HG03469 (cell line): ENCODE measurements at regions not wholly inside any gene's neighbourhood (a gene's known extent, or its start where the extent isn't known, plus 50 kb on each side); places are given as distances from the start of the nearest gene placed in this dataset.

Source experiments
- ATAC-seq: cut with Tn5 transposase; IDR thresholded peaks from one replicate; pipeline ENCODE4 v1.9.1; 2021; ENCODE audit warnings: mild to moderate bottlenecking, moderate library complexity, moderate number of reproducible peaks; ENCODE audit not compliant: unreplicated experiment

DNA sequence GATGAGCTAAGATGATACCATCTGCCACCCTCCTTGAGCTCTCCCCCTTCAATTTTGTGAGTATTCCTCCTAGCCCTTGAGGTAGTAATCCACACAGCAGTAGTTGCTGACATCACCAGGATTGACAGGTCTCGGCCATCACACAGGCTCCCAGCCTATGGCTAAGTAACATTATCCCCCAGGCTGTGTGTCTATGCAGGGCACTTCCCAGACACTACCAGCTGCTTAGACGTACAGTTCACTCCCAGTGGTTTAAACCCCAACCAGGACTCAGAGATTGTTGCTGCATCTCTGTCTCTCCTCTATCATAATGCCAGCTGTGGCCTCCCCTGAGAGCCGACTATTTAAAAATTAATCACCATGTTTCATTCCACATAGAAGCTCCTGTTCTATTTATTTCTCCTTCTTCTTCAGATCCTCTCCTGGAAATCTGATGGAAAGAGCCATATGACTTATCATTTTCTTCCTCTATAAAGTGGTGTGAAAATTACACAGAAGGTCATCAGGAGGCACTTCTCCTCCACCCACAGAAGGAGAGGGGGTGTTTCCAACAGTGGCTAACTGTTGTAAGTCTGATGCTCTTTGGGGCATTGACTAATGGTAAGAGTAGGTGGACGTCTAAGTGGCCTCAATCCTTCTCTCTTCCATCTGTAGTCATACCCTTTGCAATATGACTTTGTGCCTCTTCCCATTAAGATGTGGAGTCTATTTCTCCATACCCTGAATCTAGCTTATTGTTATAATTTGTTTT is 396.3 kb downstream of the SETD4 start:
- no peak for ATAC-seq

DNA sequence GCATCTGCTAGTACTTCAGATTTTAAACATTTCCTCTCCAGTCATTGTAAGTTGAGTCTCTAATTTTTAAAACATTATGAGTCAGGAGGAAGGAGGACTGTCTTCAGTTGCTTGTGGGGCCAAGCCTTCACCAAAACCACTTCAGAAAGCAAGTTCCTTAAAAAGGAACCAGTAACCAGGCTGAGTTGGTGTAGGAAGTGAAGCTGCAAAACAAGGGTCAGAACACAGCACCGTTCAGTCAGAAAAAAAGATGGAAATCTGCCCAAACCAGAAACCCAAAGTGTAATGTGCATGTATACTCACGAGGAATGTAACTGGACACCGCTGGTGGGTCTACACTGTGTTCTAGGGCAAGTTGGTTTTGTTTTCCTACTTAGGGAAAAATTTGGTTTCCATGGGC is 402.1 kb downstream of the SETD4 start:
- no peak for ATAC-seq

DNA sequence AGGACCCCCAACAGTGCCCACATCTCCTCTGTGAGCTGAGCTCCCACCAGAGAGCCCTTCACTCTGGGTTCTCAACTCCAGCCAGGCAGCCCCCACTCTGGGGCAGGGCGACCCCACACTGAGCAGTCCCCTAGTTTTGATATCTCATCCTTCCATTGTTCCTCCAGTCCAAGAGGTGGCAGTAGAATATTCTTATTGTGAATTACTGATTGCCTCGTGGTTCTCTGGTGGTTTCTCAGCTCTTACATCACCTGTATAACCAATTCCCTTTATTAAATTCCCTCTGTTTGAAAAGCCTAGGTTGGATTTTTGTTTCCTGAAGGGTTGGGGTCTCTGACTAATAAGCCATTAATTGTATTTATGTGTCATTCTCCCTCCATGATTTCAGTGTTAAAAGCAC is 407.5 kb downstream of the SETD4 start:
- ATAC-seq = no peak

DNA sequence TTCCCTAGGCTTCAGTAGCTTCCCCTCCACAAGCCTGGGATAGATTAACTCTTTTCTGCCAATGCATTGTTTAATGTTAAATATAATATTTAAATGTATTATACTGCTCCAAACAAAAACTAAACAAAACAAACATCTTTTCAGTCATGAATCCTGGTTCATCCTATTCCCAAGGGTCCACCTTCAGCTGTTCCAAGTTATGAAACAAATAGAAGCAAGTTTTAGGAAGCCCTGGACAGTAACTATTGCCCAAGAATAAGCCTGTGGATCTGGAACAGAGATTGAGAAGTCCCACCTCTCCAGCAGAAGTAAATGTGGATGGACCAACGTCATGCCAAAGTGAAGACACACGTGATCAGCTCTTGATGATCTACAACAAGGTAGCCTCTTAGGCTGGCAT is 408.1 kb downstream of the SETD4 start:
- no peak for ATAC-seq

DNA sequence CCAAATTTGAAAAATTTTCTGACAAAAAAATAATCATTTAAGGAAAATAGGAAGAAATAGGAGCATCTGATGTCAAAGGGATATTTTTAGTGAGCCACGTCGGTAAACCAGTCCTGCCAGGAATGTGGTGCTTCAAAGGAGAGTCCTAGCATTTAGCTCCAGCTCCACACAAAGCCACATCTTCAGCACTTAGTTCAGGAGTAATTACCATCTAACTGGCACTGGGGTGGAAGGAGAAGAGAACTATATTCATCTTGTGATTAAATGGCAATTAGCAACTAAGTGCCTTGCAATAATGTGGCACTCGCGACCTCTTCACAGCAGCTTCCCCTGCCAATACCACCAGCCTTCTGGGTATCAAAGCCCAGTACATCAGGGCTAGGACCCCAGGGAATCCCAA is 409.1 kb downstream of the SETD4 start:
- ATAC-seq = no peak

DNA sequence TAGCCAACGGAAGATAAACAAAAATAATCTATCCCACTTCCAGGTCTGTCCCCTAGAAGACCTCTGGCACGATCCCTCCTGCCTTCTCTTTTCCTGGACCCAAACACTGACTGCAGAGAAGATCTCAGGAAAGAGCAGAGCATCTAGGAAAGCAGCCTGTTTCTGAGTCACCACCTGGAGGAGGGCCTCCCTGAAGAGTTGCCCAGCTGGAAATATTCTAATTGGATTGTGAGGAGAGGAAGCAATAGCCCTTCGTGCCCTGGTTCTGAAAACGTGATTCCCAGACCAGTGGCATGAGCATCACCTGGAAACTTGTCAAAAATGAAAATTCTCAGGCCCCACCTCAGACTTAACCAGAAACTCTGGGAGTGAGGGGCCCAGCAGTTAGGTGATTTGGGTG is 411.1 kb downstream of the SETD4 start:
- no peak for ATAC-seq

DNA sequence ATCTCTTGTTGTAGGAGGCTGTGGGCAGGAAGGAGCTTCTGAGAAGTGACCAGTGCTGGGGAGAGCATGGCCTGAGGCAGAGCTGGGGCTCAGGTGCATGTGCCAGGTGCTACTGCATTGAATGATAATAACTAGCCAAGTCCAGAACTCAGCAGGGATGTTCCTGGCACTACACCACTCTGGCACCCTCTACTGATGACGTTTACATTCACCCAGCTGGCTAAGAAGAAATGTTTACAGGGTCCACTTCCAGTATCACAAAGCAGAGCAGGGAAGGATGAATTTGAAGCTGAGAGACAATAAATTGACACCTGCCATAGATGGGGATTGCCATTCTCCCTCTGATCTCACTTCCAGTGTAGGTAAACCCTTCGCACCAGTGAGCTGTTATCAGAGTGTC is 411.8 kb downstream of the SETD4 start:
- no peak for ATAC-seq

DNA sequence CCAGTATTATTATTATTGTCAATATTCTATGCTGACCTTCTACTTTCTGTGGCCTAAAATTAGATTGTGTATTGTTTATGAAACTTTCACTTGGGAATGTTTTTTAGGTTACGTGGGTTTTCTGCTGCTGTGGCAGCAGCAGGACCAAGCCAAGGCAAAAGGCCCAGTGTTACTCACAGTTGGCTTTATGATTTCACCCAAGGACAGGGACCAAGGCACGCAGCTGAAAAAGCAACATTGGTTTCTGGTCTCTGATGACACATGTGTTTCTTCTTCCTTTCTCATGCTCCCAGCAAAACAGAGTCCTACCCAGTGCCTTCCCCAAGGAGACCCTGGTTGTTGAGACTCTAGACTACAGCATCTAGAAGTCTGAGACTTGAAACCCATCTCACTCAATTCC is 413.7 kb downstream of the SETD4 start:
- no peak for ATAC-seq

DNA sequence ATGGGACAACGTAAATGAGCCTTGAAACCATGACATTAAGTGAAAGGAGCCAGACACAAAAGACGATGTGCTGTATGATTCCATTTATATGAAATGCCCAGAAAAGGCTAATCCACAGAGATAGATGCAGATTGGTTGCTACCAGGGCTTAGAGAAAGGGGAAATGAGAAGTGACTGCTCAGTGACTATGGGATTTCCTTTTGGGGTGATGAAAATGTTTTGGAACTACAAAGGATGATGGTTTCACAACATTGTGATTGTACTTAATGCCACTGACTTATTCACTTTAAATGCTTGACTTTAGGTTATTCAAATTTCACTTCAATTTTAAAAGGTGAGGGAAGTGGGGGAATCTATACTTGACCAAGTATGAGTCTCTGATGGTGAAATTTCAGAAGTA is 414.3 kb downstream of the SETD4 start:
- no peak for ATAC-seq

DNA sequence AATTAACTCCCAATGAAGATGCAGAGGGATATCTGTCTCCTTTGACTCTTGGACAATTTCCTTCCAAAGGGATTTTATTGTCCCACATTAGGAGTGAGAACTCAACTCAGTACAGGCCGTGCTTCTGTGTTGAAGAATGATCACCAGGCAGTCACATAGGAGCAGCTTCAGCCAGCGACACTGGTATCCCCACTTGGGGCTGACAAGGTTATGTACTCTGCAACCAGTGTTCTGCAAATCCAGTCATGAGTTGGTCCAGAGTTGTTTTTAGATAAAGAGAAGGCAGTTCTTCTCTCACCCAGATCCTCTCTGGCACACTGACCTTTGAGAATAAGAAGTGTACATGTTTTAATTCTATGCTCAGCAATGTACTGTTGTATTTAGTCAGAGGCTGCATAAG is 415.8 kb downstream of the SETD4 start:
- no peak for ATAC-seq

DNA sequence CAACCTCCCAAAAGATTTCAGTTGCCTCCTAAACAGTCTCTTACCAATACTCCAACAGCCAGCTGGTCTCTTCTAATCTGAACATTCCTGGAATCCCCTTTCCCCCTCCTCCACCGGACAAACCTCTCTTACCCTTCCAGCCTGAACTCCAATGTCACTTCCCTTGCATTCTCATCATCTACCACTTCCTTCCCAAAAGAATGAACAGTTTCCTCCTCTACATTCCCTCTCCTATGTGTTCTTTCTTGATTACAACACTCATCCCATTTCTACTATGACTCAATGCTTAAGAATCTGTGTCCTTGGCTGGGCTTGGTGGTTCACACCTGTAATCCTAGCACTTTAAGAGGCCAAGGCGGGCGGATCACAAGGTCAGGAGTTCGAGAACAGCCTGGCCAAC is 417.1 kb downstream of the SETD4 start:
- no peak for ATAC-seq

DNA sequence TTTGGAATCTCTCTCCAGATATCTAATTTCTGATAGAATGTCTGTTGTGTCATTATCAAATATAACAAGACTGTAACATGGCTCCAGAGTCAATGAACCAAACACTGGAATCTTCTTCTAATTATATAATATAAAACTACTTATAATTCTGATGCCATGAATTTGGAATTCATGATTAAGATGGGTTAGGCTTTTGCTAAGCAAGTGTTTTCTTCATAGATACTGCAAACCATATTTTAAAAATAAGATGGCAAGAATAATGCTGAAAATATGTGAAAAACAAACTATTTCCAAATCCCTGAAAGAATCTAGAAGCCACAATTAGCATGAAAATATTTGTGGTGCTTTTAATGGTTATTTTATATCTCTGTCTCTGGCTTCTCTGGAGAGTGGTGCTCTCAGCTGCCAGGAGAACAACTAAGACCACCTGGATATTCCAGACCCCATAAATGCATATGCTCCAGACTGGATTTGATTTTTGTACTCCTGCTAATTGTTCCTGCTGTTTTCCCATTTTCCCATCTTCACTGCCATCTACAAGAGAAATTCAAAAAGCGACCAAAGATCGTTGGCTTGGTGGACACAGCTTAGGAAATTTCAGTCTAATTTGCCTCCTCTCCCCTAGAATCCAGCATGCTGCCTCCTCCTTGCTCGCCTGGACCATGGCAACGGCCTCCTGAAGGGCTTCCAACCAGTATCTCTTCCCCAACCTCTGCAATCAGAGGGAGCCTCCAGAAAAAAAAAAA is 418.9 kb downstream of the SETD4 start:
- no peak for ATAC-seq

DNA sequence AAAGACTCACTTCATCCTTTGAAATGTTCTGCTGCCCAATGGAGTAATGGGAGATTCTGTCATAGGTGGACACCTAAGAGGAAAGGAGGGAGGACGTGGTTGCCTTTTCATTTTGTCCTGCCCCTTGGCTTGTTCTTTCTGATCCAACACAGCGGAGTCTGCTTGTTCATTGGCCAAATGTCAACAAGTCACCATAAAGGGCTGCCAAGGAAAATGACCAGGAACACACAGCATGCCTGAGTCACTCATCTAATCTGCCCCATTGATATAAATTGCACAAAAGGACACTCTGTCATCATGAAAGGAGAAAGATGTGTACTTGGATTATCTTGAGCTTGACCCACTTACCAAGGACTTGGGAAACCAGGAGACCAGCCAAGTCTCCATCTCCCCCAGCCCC is 422.9 kb downstream of the SETD4 start:
- ATAC-seq = no peak

DNA sequence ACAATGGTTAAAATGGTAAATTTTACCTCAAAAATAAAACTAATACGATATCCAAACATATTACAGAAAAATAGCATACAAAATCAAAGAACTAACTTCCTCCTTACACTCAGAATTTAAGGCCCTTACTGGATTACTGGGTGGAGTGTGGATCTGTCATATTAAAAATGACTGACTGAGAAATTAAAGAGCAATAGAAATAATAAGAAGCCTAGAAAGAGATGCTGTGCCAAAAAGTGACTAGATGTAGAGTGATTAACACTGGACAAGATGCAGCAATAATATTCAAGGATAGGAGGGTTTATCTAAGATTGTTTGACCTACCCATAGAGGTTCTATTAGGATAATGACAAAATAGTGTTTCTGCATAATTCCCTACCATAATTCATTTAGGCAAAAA is 424.3 kb downstream of the SETD4 start:
- no peak for ATAC-seq

DNA sequence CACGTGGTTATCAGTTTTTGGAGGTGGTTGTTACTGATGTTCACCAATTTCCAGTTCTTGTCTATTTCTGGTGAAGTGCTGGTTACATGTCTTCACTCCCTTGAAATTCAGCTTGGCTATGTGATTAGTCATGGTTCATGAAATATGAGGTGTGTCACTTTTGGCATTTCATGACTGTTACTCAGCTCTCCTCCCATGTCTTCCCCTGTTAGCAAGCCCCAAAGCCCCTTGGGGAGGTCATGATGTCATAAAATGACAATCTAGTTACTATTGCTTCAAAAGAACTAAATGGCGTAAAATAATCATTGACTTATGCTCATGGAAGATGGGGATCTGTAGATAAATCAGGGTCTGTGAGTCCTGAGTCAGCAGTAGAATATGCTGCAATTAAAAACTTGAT is 425.1 kb downstream of the SETD4 start:
- no peak for ATAC-seq

DNA sequence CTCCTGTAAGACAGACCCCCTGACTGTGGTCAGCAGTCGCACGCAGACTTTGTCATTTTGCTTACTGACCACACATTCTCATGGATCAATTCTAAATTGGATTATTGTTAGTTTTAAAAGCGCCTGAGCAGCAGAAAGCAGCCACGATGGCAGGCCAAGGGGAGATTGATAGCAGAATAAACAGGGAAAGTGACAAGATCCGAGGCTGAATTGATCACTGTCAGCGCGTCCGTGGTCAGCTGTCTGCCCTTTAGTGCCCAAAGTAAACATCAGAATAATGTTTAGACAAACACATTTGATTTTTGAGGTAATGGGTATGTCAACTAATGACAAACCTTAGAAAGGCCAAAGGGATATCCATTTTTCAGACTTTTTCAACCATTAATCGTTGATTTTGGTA is 426.8 kb downstream of the SETD4 start:
- no peak for ATAC-seq

DNA sequence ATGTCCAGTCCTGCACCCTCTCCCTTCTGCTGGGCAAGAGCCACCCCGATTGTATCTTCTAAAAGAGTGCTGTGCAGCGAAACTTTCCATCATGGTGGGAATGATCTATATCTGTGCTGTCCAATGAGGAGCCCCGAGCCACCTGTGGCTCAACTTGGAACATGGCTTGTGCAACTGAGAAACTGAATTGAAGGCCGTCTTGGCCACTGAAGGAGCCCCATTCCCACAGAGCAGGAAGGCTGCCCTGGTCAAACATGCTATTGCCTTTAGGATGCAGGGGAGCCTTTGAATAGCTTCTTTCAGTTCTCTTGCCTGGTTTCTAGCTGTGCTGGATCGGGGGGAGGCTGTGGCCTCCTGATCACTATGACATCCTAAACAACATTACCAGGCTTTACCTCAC is 427.6 kb downstream of the SETD4 start:
- ATAC-seq = no peak

DNA sequence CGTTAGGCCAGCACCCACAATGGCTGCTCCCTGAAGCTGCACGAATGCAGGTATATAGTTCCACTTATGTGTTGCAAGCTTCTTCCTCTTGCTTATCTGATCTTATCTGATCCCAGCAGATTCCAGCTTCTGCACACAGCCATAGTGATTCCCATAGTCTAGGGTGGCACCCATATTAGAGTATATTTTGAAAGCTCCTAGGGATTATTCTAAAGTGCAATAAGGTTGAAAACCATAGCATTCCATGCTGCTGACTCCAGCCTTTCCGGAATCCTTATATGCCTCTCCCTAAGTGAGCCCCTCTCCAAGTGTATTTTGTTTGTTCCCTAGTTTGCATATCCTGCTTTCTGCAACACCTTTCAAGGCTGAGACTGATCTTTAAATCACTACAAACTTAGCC is 432.0 kb downstream of the SETD4 start:
- no peak for ATAC-seq

DNA sequence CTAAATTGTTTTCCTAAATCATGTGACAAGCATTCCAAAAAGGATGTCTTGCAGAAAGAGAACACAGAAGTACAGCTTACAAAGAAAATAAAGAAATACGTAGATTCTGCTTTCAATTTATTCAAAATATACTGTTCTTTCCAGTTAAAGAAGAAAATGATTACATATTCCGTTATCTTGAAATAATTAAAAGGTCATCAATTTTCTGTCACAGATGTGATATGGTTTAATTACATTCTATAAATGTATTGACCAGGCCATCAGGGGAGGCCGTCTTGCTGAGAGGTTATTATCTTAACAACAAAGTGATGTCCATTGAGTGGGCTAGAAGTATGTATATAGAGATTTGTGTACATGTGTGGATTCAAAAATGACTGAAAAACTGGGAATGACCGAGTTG is 432.9 kb downstream of the SETD4 start:
- no peak for ATAC-seq

DNA sequence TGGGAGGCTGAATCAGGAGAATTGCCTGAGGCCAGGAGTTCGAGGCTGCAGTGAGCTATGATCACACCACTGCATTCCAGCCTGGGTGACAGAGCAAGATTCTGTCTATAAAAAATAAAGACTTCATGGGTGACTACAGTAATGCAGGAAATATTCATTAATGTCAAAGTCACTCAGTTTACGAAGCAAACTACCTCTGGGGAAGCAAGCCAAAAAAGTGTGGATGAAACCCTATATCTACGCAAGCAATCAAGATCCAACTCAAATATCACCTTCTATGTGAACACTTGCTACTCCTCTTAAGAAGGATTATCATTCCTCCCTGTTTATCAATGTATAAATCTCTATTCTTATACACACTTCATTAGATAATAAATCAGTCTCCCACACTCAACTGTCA is 434.8 kb downstream of the SETD4 start:
- no peak for ATAC-seq

DNA sequence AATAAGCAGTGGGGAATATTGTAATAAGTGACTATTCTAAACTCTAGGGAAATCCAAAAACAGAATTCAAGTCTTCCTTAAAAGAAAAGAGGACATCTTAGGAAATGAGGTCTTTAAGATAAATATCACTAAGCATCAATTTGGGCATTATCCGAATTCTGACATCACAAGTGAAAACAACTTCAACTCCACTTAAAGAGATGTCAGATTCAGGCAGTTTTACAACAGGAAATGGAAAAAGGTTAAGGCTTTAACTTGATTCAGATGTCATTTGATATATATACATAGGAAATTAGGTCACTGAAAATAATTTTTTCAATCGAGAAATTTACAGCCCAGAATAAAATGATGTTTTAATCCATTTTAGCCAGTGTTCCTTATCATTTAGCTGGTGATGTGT is 435.4 kb downstream of the SETD4 start:
- ATAC-seq = no peak

DNA sequence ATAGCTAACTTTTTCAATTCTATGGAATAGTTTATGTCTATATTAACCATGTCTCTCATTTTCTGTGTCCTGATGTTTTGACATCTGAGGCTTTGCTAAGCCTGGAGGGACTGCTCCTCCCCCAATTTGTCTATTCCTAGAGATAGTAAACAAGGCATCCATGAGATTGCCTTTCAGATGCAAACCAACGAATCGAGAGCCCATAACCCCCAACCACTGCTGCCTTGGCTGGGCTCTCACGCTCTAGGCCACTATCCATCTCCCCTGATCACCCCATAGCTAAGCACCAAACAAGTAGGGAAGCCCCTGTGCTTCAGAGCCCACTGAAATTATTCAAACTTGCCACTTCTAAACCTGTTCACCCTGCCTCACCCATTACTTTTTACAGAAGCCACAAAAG is 437.7 kb downstream of the SETD4 start:
- ATAC-seq = no peak

DNA sequence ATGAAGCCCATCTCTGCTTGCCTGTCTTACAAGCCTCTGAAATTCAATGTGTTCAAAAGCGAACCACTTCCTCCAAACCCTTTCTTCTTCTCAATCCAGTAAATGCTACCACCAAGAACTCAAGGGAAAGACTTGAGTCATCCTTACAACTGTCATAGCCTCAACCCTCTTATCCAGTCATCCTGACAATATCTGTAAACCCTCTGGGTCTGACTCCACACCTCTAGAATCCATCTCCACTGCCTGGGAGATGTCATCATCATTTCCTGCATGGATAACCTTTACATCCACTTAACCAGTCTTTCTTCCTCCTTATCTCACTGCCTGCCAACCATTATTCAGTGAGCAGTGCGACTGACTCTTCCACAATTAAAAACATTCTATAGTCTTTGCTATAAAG is 441.1 kb downstream of the SETD4 start:
- no peak for ATAC-seq
